ENCODE measurements at regions not wholly inside any gene's neighbourhood (a gene's known extent, or its start where the extent isn't known, plus 50 kb on each side); places are given as distances from the start of the nearest gene placed in this dataset.

DNA sequence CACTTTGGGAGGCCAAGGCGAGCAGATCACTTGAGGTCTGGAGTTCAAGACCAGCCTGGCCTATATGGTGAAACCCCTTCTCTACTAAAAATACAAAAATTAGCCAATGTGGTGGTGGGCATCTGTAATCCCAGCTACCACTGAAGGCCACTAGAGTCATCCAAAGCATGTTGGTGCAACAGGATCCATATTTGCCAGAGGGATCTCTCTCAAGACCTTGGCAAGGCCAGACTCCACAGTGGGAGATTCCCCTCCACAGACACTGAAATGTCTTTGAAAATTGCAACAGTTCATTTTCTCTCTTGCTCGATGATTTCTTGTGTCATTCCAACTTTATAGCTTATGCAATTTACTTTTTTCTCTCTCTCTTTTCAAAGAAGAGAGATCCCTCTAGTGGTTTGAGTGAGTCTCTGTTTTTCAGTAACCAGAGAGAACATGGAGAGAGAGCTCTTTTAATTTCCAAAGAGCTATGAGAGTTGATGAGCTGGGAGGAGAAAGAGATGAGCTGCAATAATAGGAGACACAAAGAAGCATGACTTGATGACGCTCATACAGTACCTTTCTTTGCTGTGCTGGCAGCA, 176.8 kb upstream of the USP25 start:
- DNase-seq, result no peak

DNA sequence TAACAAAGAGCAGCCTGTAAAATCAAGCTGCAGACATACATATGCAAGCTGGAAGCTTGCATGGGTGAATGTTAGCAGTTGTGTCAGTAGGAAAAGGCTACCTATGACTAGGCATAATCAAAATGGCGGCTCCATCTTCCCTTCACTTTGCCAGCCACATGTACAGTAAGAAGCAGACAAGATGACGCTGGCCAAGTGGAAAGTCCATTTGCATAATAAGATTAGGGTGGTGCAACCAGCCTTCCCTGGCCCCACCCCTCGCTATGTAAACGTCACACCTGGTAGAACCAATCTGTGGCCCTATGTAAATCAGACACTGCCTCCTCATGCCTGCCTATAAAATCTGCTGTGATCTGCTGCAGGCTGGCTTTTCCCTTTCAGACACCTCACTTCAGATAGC, 171.9 kb upstream of the USP25 start:
- DNase-seq, result no peak

DNA sequence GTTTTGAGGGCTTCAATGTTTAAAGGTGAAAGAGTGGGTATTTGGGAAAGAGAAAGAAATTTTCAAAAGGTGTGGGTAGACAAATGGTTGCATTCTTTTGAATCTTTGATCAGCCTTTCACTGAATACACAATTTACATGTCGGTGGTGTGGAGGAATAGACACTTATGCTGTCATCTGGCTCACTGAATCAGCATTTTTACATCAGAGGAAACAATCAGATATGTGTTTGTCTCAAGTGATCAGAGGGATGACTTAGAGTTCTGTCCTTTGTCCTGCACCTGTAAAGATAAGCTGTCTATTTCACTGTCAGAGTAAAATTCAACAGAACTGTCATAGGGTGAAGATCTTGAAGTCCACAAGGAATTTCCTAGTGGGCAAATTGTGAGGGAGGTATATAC, 170.9 kb upstream of the USP25 start:
- DNase-seq, result no peak

DNA sequence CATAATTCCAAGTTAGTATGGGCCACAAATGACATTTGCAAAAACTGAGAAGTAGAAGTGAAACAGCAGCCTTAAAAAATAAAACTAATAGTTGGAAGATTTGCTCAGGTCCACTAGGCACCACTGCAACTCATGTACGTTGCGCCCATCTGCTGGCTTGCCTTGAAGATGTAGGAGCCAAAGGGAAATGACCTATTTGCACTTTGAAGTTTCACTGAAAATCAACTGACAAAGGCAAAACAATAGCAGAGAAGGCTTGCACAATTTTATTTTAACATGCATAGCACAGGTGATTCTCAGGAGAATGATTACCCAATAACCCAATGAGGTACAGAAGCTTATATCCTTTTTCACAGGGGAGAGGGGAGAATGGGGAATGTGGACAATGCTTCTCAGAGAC, 170.1 kb upstream of the USP25 start:
- DNase-seq, result no peak

DNA sequence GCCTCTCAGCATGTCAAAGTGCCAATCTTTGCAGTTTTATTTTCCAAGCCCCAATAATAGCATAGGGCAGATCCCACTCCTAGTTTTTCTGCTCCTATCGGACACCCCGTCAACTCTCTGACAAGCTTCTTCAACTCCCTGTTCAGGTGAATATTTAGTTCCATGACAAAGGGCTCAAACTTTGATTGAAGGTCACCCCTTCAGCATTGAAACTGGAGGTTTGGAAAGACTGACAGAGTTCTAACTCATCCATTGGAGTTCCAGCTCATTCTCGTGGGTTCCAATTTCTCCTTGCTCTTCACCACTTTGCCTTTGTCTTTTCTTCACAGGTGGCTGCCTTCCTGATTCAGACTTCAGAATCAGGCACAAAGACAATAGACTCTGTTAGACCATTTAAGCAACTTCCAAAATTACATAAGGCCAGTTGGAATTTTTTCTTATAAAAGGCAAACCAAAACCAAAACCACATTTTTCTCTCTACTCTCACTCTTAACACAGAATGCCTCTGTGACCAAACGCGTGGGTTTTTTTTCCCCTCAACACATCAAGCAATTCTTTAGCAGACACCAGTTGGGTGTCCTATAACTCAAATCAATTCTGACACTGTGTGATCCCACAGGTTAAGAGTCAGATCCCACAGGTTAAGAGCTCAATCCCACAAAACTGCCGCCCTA, 169.3 kb upstream of the USP25 start:
- DNase-seq, result no peak

DNA sequence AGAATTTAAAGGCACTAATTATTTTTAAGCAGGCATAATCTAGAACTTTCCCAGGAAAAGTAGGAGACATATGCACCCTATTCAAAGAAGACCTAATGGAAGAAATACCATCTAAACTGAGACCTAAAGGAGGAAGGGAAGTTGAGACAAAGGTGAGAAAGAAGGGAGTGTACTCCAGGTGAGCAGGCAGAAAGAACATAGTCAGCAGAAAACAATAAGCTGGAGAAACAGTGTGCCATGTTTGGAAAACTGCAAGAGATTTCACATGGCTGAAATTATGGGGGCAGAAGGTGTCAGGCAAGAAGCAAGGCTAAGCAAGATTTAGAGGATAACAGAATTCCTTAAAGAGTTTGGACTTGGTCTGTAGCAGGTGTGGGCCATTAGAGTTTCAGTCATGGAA, 167.0 kb upstream of the USP25 start:
- DNase-seq, result no peak

DNA sequence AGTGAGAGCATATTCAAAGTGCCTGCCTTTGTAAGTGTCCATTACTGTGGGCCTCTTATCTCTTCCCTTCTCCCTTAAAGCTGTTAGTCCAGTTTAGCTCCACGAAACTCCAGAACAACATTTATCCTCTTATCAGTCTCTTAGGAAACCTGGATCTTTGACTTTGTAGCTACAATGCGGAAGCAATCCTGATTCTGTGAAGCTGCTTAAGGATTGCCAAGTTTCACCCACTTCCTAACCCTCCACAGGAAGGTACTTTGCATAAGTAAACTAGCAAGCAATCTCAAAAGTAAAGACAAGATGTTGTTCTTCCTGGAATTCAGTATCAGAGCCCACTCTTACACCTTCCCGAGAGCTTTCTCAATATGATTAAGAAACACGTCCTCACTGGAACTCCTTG, 164.9 kb upstream of the USP25 start:
- DNase-seq, result no peak

DNA sequence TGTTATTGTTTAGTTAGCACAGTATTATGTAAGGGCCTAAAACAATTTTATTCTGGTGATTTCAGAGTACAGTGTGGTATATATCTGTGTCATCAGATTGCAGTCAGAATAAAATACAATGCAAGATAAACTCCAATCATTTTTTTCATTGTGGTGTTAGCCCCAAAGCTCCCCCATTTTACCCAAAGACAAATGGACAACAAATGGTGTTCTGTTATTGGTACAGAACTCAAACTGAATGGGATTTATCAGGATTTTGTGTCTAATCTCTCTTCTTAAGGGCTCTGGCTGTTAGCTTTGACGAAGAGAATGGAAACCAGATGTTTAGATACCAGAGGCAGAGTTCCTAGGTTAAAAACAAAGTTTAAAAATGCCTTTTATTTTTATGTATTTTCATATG, 163.1 kb upstream of the USP25 start:
- no peak for DNase-seq

DNA sequence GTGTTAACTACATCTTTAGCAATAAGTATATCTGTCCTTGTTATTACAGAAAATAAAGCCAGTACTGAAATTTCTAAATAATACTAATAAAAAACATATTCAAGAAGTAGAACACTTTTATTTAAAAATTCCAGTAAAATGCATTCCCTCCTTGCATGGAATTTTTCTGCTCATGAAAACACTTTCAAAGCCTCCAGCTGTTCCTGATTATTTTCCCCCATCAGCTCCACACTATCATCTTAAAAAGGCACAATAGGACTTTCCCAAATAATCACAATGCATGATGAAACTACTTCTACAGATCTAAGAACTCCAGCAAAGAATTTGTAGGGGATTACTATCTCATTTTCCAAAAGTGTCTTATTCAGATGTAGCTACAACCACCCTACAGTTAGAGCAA, 162.6 kb upstream of the USP25 start:
- DNase-seq, result no peak

DNA sequence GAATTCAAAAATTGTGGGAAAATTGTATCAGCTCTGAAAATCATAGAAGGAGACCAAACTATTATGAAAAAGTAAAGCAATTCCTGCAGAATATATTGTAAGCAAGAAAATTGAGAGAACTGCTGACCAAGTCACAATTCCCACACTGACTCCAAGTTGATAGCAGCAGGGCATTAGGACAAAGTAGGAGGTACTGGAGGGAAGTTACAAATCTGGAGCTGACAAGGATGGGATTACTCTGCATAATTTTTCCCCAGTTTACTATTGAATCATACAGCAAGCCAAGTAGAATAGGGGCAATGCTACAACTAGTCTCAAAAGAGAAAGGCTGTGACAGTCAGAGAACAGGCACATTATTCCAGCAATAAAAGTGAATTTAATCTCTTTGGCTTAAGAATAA, 161.3 kb upstream of the USP25 start:
- no peak for DNase-seq

DNA sequence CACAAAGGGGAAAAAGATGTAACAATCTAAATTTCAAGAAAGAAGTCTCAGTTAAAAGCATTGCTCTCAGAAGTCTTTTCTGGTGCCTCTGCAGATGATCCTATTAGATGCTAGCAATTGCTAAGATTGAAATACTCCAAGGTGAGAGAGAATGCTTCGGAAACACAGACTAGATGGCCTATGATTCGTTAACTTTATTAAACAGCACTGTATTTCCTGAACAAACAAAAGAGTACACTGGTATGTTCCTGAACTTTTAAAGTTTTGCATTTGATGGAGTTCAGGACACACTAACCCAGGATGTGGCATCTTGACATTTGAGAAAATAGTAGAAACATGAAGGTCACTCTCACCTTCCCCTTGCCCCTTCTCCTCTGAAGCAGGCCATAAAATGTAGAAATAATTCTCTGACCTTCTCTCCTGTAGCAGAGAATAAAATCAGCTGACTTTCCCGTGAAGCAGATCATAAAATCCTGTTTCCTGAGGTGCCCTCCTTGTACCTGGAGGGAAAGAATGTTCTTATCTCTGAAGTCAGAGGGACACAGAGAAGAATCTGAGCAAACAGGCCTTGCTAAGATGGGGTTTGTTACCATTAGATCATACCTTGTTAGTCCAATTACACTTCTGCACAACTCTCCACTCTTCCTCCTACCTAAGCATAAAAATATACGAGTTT, 142.9 kb upstream of the USP25 start:
- DNase-seq, result no peak

DNA sequence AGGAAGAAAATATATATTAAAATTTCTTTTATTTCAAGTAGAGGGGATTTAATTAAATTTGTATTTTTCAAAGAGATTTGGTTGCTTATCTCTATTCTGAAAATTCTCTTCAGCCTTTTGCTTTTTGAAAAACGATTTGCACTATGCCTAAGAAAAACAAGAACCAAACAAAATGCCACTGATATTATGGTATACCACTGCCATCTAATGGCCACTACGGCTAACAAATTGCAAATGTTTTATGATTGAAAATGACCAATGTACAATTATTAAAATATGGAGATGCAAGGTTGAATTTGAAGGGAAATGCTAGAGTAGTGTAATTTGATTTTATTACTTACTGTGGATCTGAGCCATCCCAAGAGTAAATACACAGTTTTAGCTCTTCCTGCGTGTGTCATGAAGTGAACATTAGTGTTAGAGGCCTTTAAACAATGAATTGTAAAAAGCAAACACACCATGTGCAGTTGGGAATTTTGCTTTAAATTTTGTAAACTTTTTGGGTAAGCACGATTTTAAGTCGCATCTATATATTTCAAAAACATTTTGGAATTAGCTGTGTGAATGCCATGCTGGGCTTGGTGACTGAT, 137.4 kb upstream of the USP25 start:
- DNase-seq, result peak; percentile 0

DNA sequence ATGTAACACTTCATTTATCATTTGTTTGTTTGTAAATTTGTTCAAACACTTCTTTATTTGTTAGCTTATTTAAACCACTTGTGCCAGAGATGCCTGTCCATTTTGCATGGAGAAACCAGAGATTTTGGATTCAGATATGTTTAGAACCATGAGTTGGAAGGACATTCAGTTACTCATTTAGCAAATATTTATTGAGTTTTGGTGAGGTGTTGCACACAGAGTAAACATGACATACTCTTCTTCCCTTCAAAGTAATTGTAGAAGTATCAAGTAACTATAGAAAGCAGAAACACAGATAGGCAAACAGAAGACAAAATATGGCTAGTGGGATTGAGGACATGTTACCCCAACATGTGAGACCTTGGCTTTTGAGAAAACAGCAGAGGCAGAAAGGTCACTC, 136.8 kb upstream of the USP25 start:
- DNase-seq, result no peak

DNA sequence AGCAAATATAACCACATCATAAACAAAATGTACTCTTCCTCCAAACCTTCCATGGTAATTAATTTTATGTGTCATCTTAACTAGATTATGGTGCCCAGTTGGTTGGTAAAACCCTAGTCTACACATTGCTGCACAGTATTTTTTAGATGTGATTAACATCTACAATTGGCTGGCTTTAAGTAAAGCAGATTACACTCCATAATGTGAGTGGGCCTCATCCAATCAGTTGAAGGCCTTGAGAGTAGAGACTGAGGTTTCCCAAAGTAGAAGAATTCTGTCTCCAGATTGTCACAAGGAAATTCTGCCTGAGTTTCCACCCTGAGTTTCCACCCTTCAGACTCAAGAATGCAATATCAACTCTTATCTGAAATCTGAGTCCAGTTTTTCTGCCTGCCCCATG, 128.4 kb upstream of the USP25 start:
- DNase-seq, result no peak

DNA sequence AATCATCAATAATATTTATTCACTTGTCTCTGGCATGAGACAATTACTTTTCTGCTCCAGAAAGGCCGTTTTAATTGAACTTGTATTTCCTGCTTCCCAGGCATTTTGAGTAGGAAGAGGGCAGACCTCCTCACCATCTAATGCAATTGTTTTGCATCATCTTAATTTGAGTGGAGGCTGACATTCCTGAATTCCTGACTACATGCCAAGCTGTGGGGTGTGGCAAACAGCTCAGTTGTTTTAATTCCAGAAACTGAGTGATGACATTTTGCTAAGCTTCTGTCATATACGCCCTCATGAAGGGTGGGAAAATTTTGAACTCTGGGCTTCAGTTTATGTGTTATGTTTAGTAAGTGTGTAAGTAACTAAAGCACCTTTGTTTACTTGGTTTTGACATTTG, 125.4 kb upstream of the USP25 start:
- DNase-seq, result no peak

DNA sequence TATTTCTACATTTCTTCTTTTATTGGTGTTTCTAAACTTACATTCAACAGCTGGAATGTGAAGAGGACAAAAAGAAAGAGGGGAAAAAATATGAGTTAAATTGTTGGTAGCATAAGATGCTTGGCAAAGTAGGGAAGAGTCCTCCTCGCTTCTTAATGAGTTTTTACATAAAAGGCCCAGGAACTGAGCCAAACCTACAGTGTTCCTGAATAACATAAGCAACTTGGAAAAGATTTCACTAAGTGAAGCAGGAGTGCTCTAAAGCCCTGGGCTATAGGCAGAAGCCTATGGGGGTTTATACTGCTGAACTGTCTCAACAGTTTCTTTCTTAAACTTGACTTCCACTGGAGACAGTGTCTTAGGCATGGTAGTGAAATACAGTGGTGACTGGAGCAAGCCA, 115.0 kb upstream of the USP25 start:
- DNase-seq, result no peak

DNA sequence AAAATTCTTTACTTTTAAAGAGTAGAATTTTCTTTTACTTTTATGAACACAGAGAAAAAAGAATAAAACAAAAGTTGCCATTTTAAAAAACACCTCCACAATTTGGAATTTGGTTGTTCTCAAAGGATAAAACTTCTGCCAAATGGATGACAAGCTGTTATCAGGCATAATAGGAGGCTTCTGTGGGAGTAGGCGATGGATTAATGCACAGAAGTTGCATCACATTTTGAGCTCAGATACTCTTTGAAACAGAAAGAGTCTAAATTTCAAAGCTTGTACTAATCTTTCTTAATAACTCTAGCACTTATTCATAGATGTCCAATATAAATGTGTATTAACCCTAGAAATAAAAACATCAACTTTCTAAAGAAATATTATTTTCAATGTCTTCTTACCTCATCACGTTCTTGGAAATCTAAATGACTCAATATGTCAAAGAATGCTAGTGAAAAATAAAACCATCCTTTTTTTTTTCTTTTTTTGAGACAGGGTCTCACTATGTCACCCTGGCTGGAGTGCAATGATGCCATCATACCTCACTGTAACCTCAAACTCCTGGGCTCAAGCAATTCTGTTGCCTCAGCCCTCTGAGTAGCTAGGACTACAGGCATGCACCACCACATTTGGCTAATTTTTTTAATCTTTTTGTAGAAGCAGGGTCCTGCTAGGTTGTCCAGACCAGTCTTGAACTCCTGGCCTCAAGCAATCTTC, 112.8 kb upstream of the USP25 start:
- no peak for DNase-seq

DNA sequence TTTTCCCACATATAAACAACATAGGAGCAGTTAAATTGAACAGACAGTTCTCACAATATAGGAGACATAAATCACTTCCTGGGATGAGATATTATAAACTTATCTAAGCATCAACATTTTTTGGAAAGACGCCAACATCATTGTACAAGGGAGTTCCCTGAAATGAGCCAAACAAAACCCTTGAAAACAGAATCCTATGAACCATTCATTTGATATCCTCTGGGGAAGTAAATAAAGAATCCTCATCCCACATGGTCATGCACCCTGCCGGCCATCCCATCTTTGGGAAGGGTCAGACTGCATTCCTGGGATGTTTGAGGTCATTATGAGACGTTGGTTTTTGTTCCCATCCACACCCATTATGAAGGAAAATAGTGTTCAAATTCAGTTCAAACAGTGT, 111.8 kb upstream of the USP25 start:
- DNase-seq, result no peak

DNA sequence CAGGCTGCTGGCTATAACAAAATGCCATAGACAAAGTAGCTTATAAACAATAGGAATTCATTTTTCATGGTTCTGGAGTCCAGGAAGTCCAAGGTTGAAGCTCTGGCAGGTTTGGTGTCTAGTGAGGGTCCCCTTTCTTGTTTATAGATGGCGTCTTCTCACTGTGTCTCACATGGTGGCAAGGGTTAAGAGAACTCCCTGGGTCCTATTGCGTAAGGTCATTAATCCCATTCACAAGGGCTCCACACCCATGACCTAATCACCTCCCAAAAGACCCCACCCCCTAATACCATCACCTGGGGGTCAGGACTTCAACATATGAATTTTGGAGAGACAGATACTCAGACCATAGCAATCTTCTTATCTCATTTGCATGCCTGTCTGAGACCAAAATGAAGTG, 108.9 kb upstream of the USP25 start:
- DNase-seq, result no peak

DNA sequence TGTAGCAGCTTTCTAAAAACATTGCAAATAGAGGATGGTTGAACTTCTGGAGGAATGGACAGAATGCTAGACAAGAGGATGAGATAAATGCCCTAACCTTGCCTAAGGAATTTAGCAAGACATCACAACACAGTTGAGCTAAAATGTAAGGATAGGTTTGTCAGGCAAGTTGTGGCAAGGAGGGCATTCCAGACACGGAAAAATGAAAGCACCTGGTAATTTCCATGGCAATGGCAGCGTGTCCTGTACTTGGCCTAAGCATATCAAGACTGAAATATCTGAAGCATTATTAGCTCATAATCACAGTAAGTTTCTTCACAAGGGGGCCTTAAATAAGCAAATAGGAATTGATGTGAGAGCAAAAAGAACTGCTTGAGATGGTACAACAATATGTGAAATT, 105.1 kb upstream of the USP25 start:
- DNase-seq, result no peak

DNA sequence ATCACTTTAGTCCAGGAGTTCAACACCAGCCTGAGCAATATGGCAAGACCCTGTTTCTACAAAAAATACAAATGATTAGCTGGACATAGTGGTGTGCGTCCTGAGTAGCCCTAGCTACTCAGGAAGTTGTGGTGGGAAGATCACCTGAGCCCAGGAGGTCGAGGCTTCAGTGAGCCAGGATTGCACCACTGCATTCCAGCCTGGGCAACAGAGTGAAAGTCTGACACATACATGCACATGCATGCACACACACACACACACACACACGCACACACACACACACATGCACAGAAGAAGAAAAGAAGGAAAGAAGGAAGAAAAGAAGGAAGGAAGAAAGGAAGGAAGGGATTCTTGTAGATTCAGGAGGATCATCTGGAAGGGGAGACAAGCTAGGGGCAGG, 104.4 kb upstream of the USP25 start:
- DNase-seq, result no peak

DNA sequence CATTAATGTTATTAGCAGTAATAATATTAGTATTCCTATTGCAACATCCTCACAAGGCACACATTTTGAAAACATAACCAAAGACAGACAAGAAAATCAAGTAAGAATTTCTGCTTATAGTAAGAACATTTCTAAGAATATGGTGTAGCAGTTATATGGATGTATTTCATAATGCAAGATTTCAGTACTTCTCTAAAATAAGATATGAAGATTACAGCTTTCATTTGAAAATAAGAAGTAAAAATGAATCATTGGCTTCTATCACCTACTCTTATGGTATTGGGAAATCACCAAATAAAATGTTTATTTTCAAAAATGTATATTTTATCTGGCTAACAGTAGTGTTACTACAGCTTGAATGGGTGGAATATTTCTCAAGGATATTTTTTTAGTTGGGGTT, 103.8 kb upstream of the USP25 start:
- DNase-seq, result no peak

DNA sequence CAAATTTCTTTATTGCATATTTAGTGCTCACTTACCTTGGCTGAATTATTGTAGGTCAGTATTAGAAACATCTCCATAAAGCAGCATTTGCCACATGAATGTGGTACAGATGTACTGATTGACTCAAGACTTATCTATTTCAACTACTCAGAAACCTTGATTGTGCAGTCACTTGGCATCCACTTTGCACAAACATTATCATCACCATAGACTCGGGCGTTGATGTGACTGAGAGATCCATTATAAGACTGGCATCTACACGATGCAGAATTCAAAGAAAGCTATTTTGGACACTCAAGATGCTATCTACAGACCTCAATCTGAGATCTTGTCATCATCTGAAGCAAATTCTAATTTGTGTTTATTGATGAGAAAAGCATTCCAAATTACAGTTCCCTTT, 102.8 kb upstream of the USP25 start:
- DNase-seq, result no peak

DNA sequence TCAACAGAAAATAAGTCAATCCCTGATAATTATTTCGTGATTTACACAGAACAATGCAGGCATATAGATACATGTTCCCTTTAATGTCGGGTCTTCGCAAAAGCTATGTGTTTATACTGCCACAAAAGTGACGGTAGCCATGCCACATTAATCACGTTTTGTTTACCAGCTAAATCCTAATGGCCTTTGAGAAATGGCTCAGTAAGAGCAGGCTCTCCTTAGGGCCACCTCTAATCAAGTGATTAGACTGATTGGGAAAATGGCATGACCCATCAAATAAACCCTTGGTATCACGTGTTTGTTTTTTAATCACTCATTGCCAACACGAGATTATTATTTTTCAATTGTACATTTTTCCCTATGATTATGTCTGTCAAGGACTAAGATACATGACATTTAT, 102.0 kb upstream of the USP25 start:
- no peak for DNase-seq

All from NCI-H1436 (cell line).